GM18861 (cell line): ENCODE measurements at regions not wholly inside any gene's neighbourhood (a gene's known extent, or its start where the extent isn't known, plus 50 kb on each side); places are given as distances from the start of the nearest gene placed in this dataset.
"Not testable (repeated sequence)": the region's sequence is repeated elsewhere in the genome, so short reads cannot be mapped to it uniquely, and the experiment has no call there.

Experiments used
- ATAC-seq: cut with Tn5 transposase; IDR thresholded peaks from one replicate; pipeline ENCODE4 v1.9.1; 2021; ENCODE audit not compliant: unreplicated experiment

GRCh38 chr10:8305876-8306652, 251.6 kb downstream of the GATA3 start:
- ATAC-seq: no peak

DNA sequence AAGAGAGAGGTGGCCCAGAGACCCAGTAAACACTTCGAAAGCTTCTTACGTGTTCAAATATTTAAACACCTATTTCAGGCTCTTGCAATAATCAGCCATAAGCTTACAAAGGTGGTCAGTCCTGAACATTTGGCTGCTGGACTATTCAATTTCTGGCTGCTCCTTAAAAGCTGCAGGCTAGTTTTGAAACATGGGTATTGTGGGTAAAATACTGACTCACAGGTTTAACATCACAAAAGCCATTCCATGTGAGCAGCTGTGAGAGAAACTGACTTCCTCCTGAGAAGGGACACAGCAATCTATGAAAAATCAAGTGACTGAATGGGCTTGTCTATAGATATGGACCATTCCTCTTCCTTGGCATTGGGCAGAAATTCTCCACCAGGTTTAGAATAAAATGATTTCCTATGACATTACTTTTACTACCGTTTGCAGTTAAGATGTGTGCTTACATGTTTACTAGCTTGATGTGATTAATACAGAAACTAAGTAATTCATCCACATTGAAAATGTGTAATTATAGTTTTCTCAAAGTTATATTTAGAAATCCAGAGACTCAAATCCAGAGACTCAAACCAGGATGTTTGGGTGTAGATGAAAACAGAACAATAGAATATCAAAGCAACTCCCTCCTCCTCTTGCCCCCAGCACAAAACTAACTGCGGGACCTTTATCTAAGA, 252.3 kb downstream of the GATA3 start:
- no peak for ATAC-seq

GRCh38 chr10:8310930-8311329, 256.4 kb downstream of the GATA3 start:
- no peak for ATAC-seq

DNA sequence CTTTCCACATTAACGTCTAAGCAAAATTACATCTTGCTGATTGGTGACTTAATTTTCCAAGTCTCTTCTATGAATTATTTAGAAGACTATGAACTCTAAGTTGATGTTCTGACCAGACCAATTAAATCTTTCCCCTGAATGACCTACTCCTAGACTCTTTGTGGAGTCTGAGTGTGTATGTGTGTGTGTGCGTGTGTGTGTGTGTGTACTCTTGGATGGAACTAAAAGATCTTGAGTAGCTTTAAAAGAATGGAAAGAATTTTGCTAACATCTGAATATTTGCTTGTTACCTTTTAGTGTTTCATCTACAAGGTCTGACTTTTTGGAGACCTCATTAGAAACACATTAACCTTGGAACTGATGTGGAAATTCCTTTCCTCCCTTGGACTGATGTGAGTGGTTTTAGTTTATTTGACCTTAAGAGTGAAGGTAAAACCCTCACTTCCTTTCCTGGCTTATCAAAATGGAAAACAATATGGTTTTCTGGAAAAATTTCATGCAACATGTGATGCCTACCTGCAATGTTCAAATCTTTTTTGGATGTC, 257.1 kb downstream of the GATA3 start:
- ATAC-seq: no peak

DNA sequence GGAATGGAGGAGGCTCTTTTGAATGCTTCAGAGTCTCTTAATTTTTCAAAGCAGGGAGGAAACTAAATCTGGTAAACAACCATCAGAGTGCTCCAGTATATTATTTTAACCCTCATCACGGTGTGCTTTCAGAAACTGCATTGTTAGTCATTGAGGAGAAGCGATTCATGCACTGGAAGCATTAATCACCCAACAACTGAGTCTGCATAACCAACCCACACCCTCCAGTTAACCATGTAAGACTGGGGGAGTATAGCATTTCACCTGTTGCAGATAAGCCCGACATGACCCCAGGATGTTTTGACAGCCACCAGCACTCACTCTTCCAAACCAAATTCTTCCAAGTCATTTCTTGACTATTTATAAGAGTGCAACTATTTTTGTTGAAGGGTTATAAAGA, 257.6 kb downstream of the GATA3 start:
- ATAC-seq: no peak

DNA sequence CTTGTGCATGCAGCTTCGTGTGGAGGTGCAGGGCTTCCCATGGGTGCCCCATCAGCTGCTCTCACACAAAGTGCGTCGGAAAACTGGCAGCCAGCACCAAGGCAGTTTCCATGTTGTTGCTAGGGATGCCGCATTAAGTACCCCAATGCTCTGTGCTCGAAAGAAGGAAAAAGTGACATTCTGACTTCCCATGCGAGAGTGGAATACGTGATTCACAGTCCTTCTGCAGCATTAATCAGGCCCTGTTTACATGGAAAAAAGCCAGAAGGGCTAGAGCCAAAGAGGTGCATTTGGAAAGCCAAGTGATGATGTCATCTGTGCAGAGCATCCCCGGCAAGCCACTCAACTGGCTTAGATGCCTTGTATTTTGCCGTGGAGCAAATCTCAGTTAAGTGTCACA, 258.3 kb downstream of the GATA3 start:
- no peak for ATAC-seq

DNA sequence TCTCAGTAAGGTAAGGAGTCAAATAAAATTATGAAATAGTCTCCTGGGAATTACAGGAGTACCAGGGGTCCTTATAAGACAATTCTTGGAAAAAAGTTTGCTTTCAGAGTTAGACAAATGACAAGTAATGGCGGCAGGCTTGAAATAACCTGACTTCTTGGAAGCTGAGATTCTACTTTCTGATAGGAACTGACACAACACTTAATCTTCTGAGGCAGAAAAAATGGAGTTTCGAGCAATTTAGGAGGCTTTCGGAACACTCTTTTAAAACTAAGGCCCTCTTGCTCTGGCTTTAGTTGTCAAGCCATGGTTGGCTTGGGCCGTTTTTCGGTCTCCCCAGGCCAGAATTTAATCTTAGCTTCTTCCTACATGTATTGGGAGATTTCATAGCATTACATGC, 260.0 kb downstream of the GATA3 start:
- ATAC-seq: no peak

GRCh38 chr10:8315619-8316021, 261.1 kb downstream of the GATA3 start:
- ATAC-seq: no peak

DNA sequence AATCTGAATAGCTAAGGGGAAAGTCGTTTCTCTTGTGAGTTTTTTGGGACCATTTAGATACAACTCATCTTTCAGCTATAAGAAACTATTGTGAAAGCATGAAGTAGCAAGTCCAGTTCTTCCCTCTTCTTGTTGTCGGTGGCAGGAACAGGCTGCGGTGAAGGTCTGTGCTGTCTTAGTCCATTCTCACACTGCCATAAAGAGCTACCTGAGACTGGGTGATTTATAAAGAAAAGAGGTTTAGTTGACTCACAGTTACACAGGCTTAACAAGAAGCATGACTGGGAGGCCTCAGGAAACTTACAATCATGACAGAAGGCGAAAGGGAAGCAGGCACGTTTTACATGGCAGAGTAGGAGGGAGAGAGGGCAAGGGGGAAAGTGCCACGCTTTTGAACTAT, 261.8 kb downstream of the GATA3 start:
- no peak for ATAC-seq

GRCh38 chr10:8318429-8318828, 263.9 kb downstream of the GATA3 start:
- ATAC-seq: not testable (repeated sequence)

- no peak for ATAC-seq
Measured at GRCh38 chr10:8318956-8319355, 264.5 kb downstream of the GATA3 start.

GRCh38 chr10:8319704-8320103, 265.2 kb downstream of the GATA3 start:
- no peak for ATAC-seq

DNA sequence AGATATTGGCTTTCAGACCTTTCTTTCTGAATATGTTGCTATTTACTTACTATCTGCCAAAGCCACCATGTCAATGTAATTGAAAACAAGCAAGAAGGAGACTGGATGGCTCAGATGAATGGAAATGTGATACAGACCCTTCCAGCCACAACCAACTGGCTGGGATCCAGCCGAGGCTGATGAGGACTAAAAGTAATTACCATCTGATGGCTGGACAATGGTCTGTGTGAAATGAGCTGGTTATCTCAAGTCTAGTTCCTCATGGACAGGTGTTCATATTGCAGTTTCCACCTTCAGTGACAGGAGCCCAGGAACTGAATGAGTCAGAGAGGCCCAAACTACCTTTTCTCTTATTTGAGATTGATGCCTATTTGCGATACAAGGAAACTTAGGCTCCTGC, 267.5 kb downstream of the GATA3 start:
- no peak for ATAC-seq

- no peak for ATAC-seq
Measured at GRCh38 chr10:8323428-8324054, 269.1 kb downstream of the GATA3 start.

DNA sequence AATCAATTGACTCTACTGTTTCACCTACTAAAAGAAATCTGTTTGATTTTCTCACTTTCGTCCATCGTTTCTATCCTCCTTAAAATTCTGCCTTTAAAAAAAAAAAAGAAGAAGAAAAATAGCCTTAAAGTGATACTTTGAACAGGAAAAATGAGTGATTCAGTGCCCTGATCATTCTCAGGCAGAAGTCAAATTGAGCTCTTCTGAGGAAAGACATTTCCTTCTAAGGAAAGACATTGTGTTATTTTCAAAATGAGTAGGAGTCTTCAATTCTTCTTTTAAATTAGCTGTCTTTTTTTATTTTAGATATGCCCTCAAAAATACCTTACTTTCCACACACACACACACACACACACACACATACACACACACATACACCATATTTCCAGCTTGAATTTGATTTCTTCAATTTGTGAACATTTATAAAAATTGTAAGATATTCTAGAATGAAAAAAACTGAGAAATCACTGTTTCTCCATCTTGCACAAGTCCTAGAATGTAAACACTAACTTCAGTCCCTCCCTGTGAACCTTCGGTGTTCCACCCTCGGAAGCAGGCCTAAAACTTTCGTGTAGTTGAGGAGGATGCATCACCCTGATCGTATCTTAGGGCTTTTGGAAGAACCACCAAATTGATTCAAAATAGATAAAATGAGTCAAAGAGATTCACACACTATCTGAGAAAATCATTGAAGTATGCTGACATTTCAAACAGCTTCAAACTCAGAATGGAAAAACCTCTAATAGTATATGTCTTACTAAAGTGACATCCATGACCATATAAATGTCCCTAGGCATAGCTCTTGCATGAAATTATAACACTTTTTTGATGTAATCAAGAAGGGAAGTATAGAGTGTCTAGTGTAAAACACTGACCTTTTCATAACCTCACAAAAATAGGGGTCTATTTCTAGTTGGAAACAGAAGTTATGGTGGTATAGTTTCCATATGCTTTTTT, 270.8 kb downstream of the GATA3 start:
- no peak for ATAC-seq

GRCh38 chr10:8326396-8327139, 272.1 kb downstream of the GATA3 start:
- ATAC-seq: no peak

DNA sequence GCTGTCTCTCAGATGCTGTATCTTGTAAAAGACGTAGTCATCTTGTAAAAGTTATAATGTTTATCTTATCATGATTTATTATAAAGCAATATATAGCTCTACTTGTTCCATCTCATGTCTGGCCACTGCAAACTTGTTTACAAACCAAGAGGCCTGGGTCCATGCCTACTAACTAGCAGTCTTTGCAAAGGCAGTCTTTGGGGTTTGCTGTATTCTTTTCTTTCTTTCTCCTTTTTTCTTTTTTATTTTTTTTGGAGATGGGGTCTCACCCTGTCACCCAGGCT, 272.6 kb downstream of the GATA3 start:
- ATAC-seq: no peak

DNA sequence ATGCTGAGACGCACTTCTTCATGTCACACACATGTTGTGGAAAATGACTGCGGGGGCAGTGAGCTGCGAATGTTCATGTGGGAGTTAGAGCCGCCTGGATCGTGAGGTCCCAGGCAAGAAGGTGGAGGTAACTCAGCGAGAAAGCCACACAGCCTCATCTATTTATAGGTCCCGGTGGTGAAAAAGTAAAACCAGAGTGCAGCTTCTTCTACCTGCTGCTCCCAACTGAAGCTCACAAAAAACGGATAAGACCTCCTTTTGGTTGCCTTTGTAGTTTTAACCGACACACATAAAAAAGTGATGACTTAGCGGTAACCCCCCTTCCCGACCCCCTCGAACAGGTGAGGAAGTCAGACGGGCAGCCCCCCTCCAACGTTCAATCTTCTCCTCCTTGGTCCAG, 276.9 kb downstream of the GATA3 start:
- no peak for ATAC-seq

DNA sequence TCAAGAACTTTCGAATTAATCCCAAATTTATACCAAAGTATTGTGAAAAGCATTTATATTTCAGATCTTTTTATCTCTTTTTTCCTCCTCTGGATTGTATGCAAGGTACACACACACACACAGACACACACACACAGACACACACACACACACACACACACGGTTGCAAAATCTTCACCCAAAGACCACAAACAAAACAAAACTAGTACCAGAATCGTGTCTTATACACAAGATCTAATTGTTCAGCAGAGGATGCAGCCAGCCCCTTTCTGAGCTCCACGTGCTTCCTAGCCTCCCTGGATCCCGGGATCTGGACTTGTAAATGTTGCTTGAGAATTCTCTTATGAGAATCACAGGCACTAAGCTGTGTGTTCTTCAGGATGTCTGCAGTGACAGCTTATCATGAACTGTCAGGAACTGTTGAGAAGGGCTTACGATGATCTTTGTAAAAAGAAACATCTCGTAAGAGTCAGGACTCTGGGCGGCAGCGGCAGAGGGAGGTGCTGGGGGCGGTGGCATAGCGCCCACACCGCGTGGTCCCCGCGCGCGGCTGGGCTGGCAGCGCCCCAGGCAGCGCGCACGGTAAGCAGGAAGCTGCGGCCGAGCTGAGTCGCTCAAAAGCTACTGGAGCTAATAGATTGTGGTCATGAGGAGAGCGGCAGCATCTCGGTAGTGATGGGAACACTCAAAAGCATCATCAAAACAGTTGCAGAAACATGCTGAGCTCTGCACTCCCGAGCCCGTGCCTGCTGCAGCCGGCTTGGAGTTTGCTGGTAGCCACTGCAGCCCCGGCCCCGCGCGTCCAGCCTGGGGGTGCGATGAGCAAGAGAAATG, 277.6 kb downstream of the GATA3 start:
- peak; percentile 95 for ATAC-seq
